ENCODE measurements at regions not wholly inside any gene's neighbourhood (a gene's known extent, or its start where the extent isn't known, plus 50 kb on each side); places are given as distances from the start of the nearest gene placed in this dataset.

- WGBS (ENCODE audit: low lambda C conversion rate): 29% methylated on average over 6 of the region's 6 CpGs
- Histone ChIP-seq H3K9me3 (no peaks in the 10 kb centered on the region), H3F3A (replicated peaks; ENCODE audit: insufficient read depth) (no peaks in the 10 kb centered on the region), H3K27ac (ENCODE audit: low read depth in 2 of 2, low read length in 1 of 2) (no peak overlapping the region), H4K20me1 (ENCODE audit: insufficient read depth) (no peaks in the 10 kb centered on the region), H3K36me3 (replicated peaks in 1 of 2; ENCODE audit: control insufficient read depth in 1 of 2, insufficient read depth in 2 of 2, low read length in 1 of 2) (no peaks in the 10 kb centered on the region), H2AFZ (ENCODE audit: low read depth) (no peak overlapping the region), H3K4me3 (ENCODE audit: low read depth in 2 of 2, low read length in 1 of 2) (no peak overlapping the region), H3K79me2 (ENCODE audit: insufficient read depth) (no peaks in the 10 kb centered on the region), H3K4me1 (ENCODE audit: control insufficient read depth in 1 of 2, insufficient read depth in 2 of 2, low read depth in 1 of 2, low read length in 1 of 2) (peaks cover 0 to 18% of the 10 kb centered on the region in 2 experiments; a peak in 1 of 4 replicates), H3K9ac (no peak overlapping the region), H3K9me2 (no peaks in the 10 kb centered on the region), H3K4me2 (no peak overlapping the region), H3K27me3 (ENCODE audit: insufficient read depth) (no peaks in the 10 kb centered on the region)
- CTCF ChIA-PET: interaction anchor here (1.7 to 2.8 kb wide), 2 partner anchors 12 to 13 kb away, joined by 4 to 16 read pairs; no protein-coding TSS in a partner anchor
- DNase-seq: no peak
- TF ChIP-seq RXRA (IDR thresholded peaks at IDR 0.05; ENCODE audit: borderline replicate concordance, low read depth): no peak
- TF ChIP-seq FOXM1 (IDR thresholded peaks at IDR 0.05; ENCODE audit: low read depth): no peak
- no peak for TF ChIP-seq IRF3 (IDR thresholded peaks at IDR 0.05; ENCODE audit: low read depth, low read length)
- TF ChIP-seq FOSL2 (IDR thresholded peaks at IDR 0.05; ENCODE audit: borderline replicate concordance, low read depth): no peak
- no peak for TF ChIP-seq RCOR1 (IDR thresholded peaks at IDR 0.05; ENCODE audit: low read length)
- no peak for TF ChIP-seq USF2 (IDR thresholded peaks at IDR 0.05; ENCODE audit: borderline replicate concordance, low read depth, low read length)
- TF ChIP-seq POLR2AphosphoS5 (IDR thresholded peaks at IDR 0.05; ENCODE audit: low read depth, low read length): no peak
- TF ChIP-seq MXI1 (IDR thresholded peaks at IDR 0.05; ENCODE audit: low read depth, low read length): no peak
- POLR2A ChIA-PET: no interaction called here
Measured at GRCh38 chr11:115924744-115925567, 420.7 kb upstream of the CADM1 start.

GRCh38 chr11:115922876-115923275 lies 418.7 kb upstream of the CADM1 start:
- H3K4me1 ChIP-seq (ENCODE audit: control insufficient read depth in 1 of 2, insufficient read depth in 2 of 2, low read depth in 1 of 2, low read length in 1 of 2): peaks cover 0 to 12% of the 10 kb centered on the region in 2 experiments; a peak in 1 of 4 replicates
- H3K4me2 ChIP-seq: no peak overlapping the region
- CTCF ChIA-PET: interaction anchor here (1.7 kb wide), 1 partner anchor 10 kb away, joined by 4 read pairs; no protein-coding TSS in a partner anchor
- no peak overlapping the region for H3K4me3 ChIP-seq (ENCODE audit: low read depth in 2 of 2, low read length in 1 of 2)
- DNase-seq: no peak
- H3K9me3 ChIP-seq: no peaks in the 10 kb centered on the region
- H3F3A ChIP-seq (replicated peaks; ENCODE audit: insufficient read depth): no peaks in the 10 kb centered on the region
- H3K9ac ChIP-seq: no peak overlapping the region
- 47% methylated on average over 7 of the region's 8 CpGs for WGBS (ENCODE audit: low lambda C conversion rate)
- POLR2A ChIA-PET: no interaction called here
- H4K20me1 ChIP-seq (ENCODE audit: insufficient read depth): no peaks in the 10 kb centered on the region
- H3K36me3 ChIP-seq (replicated peaks in 1 of 2; ENCODE audit: control insufficient read depth in 1 of 2, insufficient read depth in 2 of 2, low read length in 1 of 2): no peaks in the 10 kb centered on the region
- no peak overlapping the region for H3K27ac ChIP-seq (ENCODE audit: low read depth in 2 of 2, low read length in 1 of 2)
- no peaks in the 10 kb centered on the region for H3K9me2 ChIP-seq
- no peak for TF ChIP-seq EZH2phosphoT487 (IDR thresholded peaks at IDR 0.05; ENCODE audit: borderline replicate concordance, low read depth)
- TF ChIP-seq MAX (IDR thresholded peaks at IDR 0.05; ENCODE audit: low read depth): no peak
- no peak for TF ChIP-seq POLR2AphosphoS5 (IDR thresholded peaks at IDR 0.05; ENCODE audit: low read depth, low read length)
- no peak for TF ChIP-seq FOSL2 (IDR thresholded peaks at IDR 0.05; ENCODE audit: borderline replicate concordance, low read depth)
- no peak for TF ChIP-seq GATA2 (CRISPR knock-in tag; IDR thresholded peaks at IDR 0.05)
- TF ChIP-seq MEF2A (IDR thresholded peaks at IDR 0.05; ENCODE audit: borderline replicate concordance, low read depth): no peak
- TF ChIP-seq USF2 (IDR thresholded peaks at IDR 0.05; ENCODE audit: borderline replicate concordance, low read depth, low read length): no peak
- no peak for TF ChIP-seq CHD2 (IDR thresholded peaks at IDR 0.05; ENCODE audit: low read length, partially characterized antibody)
- H3K27me3 ChIP-seq (ENCODE audit: insufficient read depth): no peaks in the 10 kb centered on the region
- no peaks in the 10 kb centered on the region for H3K79me2 ChIP-seq (ENCODE audit: insufficient read depth)
- H2AFZ ChIP-seq (ENCODE audit: low read depth): no peak overlapping the region

All from SK-N-SH (cell line).